ENCODE measurements at regions not wholly inside any gene's neighbourhood (a gene's known extent, or its start where the extent isn't known, plus 50 kb on each side); places are given as distances from the start of the nearest gene placed in this dataset.
"Not testable (repeated sequence)": the region's sequence is repeated elsewhere in the genome, so short reads cannot be mapped to it uniquely, and the experiment has no call there.

GRCh38 chr5:42949348-42950115 lies 90.6 kb downstream of the ANXA2R start:
- DNase-seq, result peak; percentile 57

- DNase-seq, result no peak
Measured at GRCh38 chr5:42948961-42949347, 91.2 kb downstream of the ANXA2R start.

GRCh38 chr5:42944989-42945388 lies 95.1 kb downstream of the ANXA2R start:
- peak; percentile 29 for DNase-seq

- DNase-seq, result no peak
Measured at GRCh38 chr5:42943931-42944631, 96.0 kb downstream of the ANXA2R start.

- no peak for DNase-seq
Measured at GRCh38 chr5:42940853-42941252, 99.3 kb downstream of the ANXA2R start.

GRCh38 chr5:42932011-42932410 lies 108.1 kb downstream of the ANXA2R start:
- not testable (repeated sequence) for DNase-seq

GRCh38 chr5:42931451-42931850 lies 108.7 kb downstream of the ANXA2R start:
- DNase-seq, result not testable (repeated sequence)

- no peak for DNase-seq
Measured at GRCh38 chr5:42930934-42931333, 109.2 kb downstream of the ANXA2R start.

GRCh38 chr5:42929871-42930270 lies 110.2 kb downstream of the ANXA2R start:
- no peak for DNase-seq

- DNase-seq, result no peak
Measured at GRCh38 chr5:42927730-42928129, 112.4 kb downstream of the ANXA2R start.

GRCh38 chr5:42924686-42925085 lies 113.0 kb upstream of the SELENOP start:
- no peak for DNase-seq

- no peak for DNase-seq
Measured at GRCh38 chr5:42924226-42924625, 112.5 kb upstream of the SELENOP start.

GRCh38 chr5:42923710-42924109 lies 112.0 kb upstream of the SELENOP start:
- DNase-seq, result no peak

- DNase-seq, result no peak
Measured at GRCh38 chr5:42919600-42919999, 107.9 kb upstream of the SELENOP start.

- no peak for DNase-seq
Measured at GRCh38 chr5:42915306-42915866, 103.7 kb upstream of the SELENOP start.

GRCh38 chr5:42912184-42912798 lies 100.6 kb upstream of the SELENOP start:
- no peak for DNase-seq

GRCh38 chr5:42908509-42909488 lies 97.1 kb upstream of the SELENOP start:
- peak; percentile 85 for DNase-seq

- DNase-seq, result no peak
Measured at GRCh38 chr5:42908086-42908485, 96.4 kb upstream of the SELENOP start.

GRCh38 chr5:42905827-42906226 lies 94.1 kb upstream of the SELENOP start:
- DNase-seq, result no peak

- no peak for DNase-seq
Measured at GRCh38 chr5:42900734-42901133, 89.0 kb upstream of the SELENOP start.

- DNase-seq, result no peak
Measured at GRCh38 chr5:42898760-42899159, 87.1 kb upstream of the SELENOP start.

- DNase-seq, result no peak
Measured at GRCh38 chr5:42896523-42896922, 84.8 kb upstream of the SELENOP start.
